IMR-90 (cell line): ENCODE measurements at regions not wholly inside any gene's neighbourhood (a gene's known extent, or its start where the extent isn't known, plus 50 kb on each side); places are given as distances from the start of the nearest gene placed in this dataset.

Experiments
- ATAC-seq: fragments of 200-7000 bp; cut with Tn5 transposase; 2 replicates; pipeline ENCODE4 v1.9.1; 2020; ENCODE audit warnings: low read depth, mild to moderate bottlenecking, moderate library complexity
- BruUV-seq: library from RNA; stranded (reverse); fragments of 400-500 nt; replicated peaks from 2 replicates; lab custom pipeline; 2021; lab: Mats Ljungman, UMichigan
- CTCF ChIA-PET: fragments of 300-600 bp; formaldehyde crosslinking; extraction: SDS; loops from one replicate; lab custom pipeline; 2021; ENCODE audit warnings: antibody characterized with exemption; lab: Yijun Ruan, JAX
- POLR2A ChIA-PET: fragments of 300-600 bp; sonication (Branson Sonifier 250); formaldehyde crosslinking; loops from one replicate; lab custom pipeline; 2022; ENCODE audit warnings: antibody characterized with exemption; ENCODE audit not compliant: unreplicated experiment; lab: Charles Lee
- DNase-seq: peaks from one replicate; pipeline ENCODE4 v3.0.0; 2013
- H2AFZ ChIP-seq: replicated peaks from 2 replicates; pipeline ENCODE3; 2013; ENCODE audit warnings: low read length, mild to moderate bottlenecking; ENCODE audit not compliant: poor library complexity
- H2AK5ac ChIP-seq: 2 replicates; pipeline ENCODE4 v1.6.1; 2013; ENCODE audit warnings: low read depth, low read length, inconsistent platforms
- H2AK9ac ChIP-seq: replicated peaks from 2 replicates; pipeline ENCODE3; 2013; ENCODE audit warnings: mild to moderate bottlenecking, low read depth, low read length, moderate library complexity; ENCODE audit not compliant: poor library complexity
- H2BK120ac ChIP-seq: 2 replicates; pipeline ENCODE4 v1.6.1; 2013; ENCODE audit warnings: low read depth, low read length, inconsistent platforms
- H2BK15ac ChIP-seq: 3 replicates; pipeline ENCODE4 v1.6.1; 2013; ENCODE audit warnings: low read depth, low read length, inconsistent platforms
- H2BK20ac ChIP-seq: 2 replicates; pipeline ENCODE4 v1.6.1; 2013; ENCODE audit warnings: low read depth, mild to moderate bottlenecking, inconsistent platforms, low read length, moderate library complexity
- H2BK5ac ChIP-seq: 2 replicates; pipeline ENCODE4 v1.6.1; 2013; ENCODE audit warnings: mild to moderate bottlenecking, low read depth, low read length, inconsistent platforms; ENCODE audit not compliant: poor library complexity, severe bottlenecking
- H3K14ac ChIP-seq: replicated peaks from 2 replicates; pipeline ENCODE4 v1.6.1; 2013; ENCODE audit warnings: low read depth, low read length, inconsistent platforms
- H3K18ac ChIP-seq: 2 replicates; pipeline ENCODE4 v1.6.1; 2013; ENCODE audit warnings: low read depth, low read length, control low read depth
- H3K23ac ChIP-seq: 2 replicates; pipeline ENCODE4 v1.6.1; 2013; ENCODE audit warnings: low read depth, low read length, inconsistent platforms
- H3K27ac ChIP-seq: 2 replicates; pipeline ENCODE4 v1.5.1; 2013; ENCODE audit warnings: mild to moderate bottlenecking, control low read depth, low read length; ENCODE audit not compliant: insufficient read depth
- H3K27me3 ChIP-seq: 2 replicates; pipeline ENCODE4 v1.6.1; 2013; ENCODE audit warnings: low read length; ENCODE audit not compliant: control insufficient read depth, insufficient read depth
- H3K36me3 ChIP-seq: 2 replicates; pipeline ENCODE4 v1.6.1; 2013; ENCODE audit warnings: low read length, mixed read lengths; ENCODE audit not compliant: control insufficient read depth, insufficient read depth
- H3K4ac ChIP-seq: 2 replicates; pipeline ENCODE4 v1.6.1; 2013; ENCODE audit warnings: low read depth, low read length, inconsistent platforms
- H3K4me1 ChIP-seq: 2 replicates; pipeline ENCODE4 v1.6.1; 2013; ENCODE audit warnings: low read length, mixed read lengths; ENCODE audit not compliant: control insufficient read depth, insufficient read depth
- H3K4me2 ChIP-seq: 2 replicates; pipeline ENCODE4 v1.6.1; 2013; ENCODE audit warnings: low read depth, mild to moderate bottlenecking, control low read depth, low read length, moderate library complexity
- H3K4me3 ChIP-seq: 2 replicates; pipeline ENCODE4 v1.5.1; 2013; ENCODE audit warnings: low read depth, mild to moderate bottlenecking, control low read depth, low read length, moderate library complexity; ENCODE audit not compliant: insufficient read depth
- H3K56ac ChIP-seq: 2 replicates; pipeline ENCODE4 v1.6.1; 2013; ENCODE audit warnings: low read length, inconsistent platforms; ENCODE audit not compliant: insufficient read depth; ENCODE audit errors: extremely low read depth
- H3K79me1 ChIP-seq, 2 experiments: 2 replicates each; pipeline ENCODE4 v1.6.1; 2013; ENCODE audit warnings: low read length in 2 of 2, inconsistent platforms in 1 of 2, low read depth in 1 of 2
- H3K9ac ChIP-seq: 2 replicates; pipeline ENCODE4 v1.6.1; 2013; ENCODE audit warnings: low read depth, low read length, control low read depth
- H3K9me1 ChIP-seq: 2 replicates; pipeline ENCODE4 v1.6.1; 2013; ENCODE audit warnings: low read length, inconsistent platforms; ENCODE audit not compliant: insufficient read depth
- H3K9me3 ChIP-seq: 2 replicates; pipeline ENCODE4 v1.6.1; 2013; ENCODE audit warnings: low read length; ENCODE audit not compliant: control insufficient read depth, insufficient read depth
- H4K20me1 ChIP-seq: 2 replicates; pipeline ENCODE4 v1.6.1; 2013; ENCODE audit warnings: low read length, inconsistent platforms; ENCODE audit not compliant: insufficient read depth
- H4K5ac ChIP-seq: 2 replicates; pipeline ENCODE4 v1.6.1; 2013; ENCODE audit warnings: mild to moderate bottlenecking, low read depth, low read length, control low read depth
- H4K8ac ChIP-seq, 2 experiments: 2 replicates each; pipeline ENCODE4 v1.6.1; 2013; ENCODE audit warnings: low read depth in 2 of 2, low read length in 2 of 2, control low read depth in 1 of 2, inconsistent platforms in 1 of 2
- H4K91ac ChIP-seq: 2 replicates; pipeline ENCODE4 v1.6.1; 2013; ENCODE audit warnings: low read depth, low read length, inconsistent platforms; ENCODE audit not compliant: insufficient read depth
- BHLHE40 ChIP-seq: fragments of 150-350 bp; IDR thresholded peaks from 2 replicates; pipeline ENCODE4 v1.6.1; 2016; ENCODE audit warnings: mild to moderate bottlenecking, low read depth, low read length
- CEBPB ChIP-seq: IDR thresholded peaks from 2 replicates; pipeline ENCODE4 v1.6.1; 2012; ENCODE audit warnings: low read depth, low read length, improper control_type of control experiment
- CHD1 ChIP-seq: IDR thresholded peaks from 2 replicates; pipeline ENCODE4 v1.6.1; 2012; ENCODE audit warnings: low read depth, low read length, improper control_type of control experiment
- CTCF ChIP-seq: conservative IDR thresholded peaks from 2 replicates; pipeline ENCODE4 v1.5.1; 2012; ENCODE audit warnings: mild to moderate bottlenecking, low read depth, low read length, improper control_type of control experiment
- ELK1 ChIP-seq: fragments of 150-350 bp; IDR thresholded peaks from 2 replicates; pipeline ENCODE4 v1.6.1; 2016; ENCODE audit warnings: low read depth, mild to moderate bottlenecking, low read length, moderate library complexity, borderline replicate concordance
- FOS ChIP-seq: fragments of 150-350 bp; IDR thresholded peaks from 2 replicates; pipeline ENCODE4 v1.6.1; 2016; ENCODE audit warnings: low read depth, low read length
- MAFK ChIP-seq: IDR thresholded peaks from 2 replicates; pipeline ENCODE4 v1.6.1; 2012; ENCODE audit warnings: low read depth, low read length, improper control_type of control experiment
- MAZ ChIP-seq: IDR thresholded peaks from 2 replicates; pipeline ENCODE4 v1.6.1; 2012; ENCODE audit warnings: low read depth, mild to moderate bottlenecking, low read length, improper control_type of control experiment, moderate library complexity, borderline replicate concordance
- MXI1 ChIP-seq: IDR thresholded peaks from 2 replicates; pipeline ENCODE4 v1.6.1; 2012; ENCODE audit warnings: low read depth, mild to moderate bottlenecking, low read length, moderate library complexity, borderline replicate concordance
- POLR2A ChIP-seq: IDR thresholded peaks from 2 replicates; pipeline ENCODE4 v1.6.1; 2012; ENCODE audit warnings: mild to moderate bottlenecking, low read depth, low read length
- RAD21 ChIP-seq: IDR thresholded peaks from 2 replicates; pipeline ENCODE4 v1.6.1; 2012; ENCODE audit warnings: low read length, improper control_type of control experiment
- RCOR1 ChIP-seq: IDR thresholded peaks from 2 replicates; pipeline ENCODE4 v1.6.1; 2012; ENCODE audit warnings: mild to moderate bottlenecking, low read length, improper control_type of control experiment; ENCODE audit not compliant: insufficient replicate concordance
- RFX5 ChIP-seq: IDR thresholded peaks from 2 replicates; pipeline ENCODE4 v1.8.0; 2012; ENCODE audit warnings: low read depth, mild to moderate bottlenecking, low read length, moderate library complexity
- USF2 ChIP-seq: fragments of 150-350 bp; IDR thresholded peaks from 2 replicates; pipeline ENCODE4 v1.6.1; 2017; ENCODE audit warnings: mild to moderate bottlenecking, antibody characterized with exemption, low read length, low read depth
- dilution Hi-C: fragments of 300-500 bp; cut with HindIII; formaldehyde crosslinking; loops from one replicate; pipeline ENCODE4 v1.14.3; 2018; ENCODE audit warnings: low sequenced_read_pairs; ENCODE audit not compliant: unreplicated experiment
- in situ Hi-C: fragments of 300-500 bp; cut with MboI; formaldehyde crosslinking; loops from 3 replicates; pipeline ENCODE4 v1.14.3; 2019; ENCODE audit warnings: low sequenced_read_pairs, inconsistent platforms, mixed read lengths
- intact Hi-C: fragments of 100-400 bp; cut with micrococcal nuclease; formaldehyde crosslinking; loops from 2 replicates; pipeline ENCODE4 v1.10.0; 2022

GRCh38 chr5:65081071-65081470 is 312.3 kb downstream of the CWC27 start:
- Histone ChIP-seq H3K4ac (no peak overlapping the region), H3K9me1 (no peaks in the 10 kb centered on the region), H3K56ac (no peak overlapping the region), H3K27me3 (no peaks in the 10 kb centered on the region), H3K4me2 (no peak overlapping the region), H3K18ac (no peak overlapping the region), H2BK15ac (no peak overlapping the region), H4K91ac (no peak overlapping the region), H2AK5ac (no peak overlapping the region), H4K5ac (no peak overlapping the region), H3K23ac (no peak overlapping the region), H3K79me1 (no peaks in the 10 kb centered on the region), H3K9ac (no peak overlapping the region), H3K4me3 (no peak overlapping the region), H4K20me1 (no peaks in the 10 kb centered on the region), H2BK5ac (no peak overlapping the region), H4K8ac (no peak overlapping the region), H3K14ac (no peak overlapping the region), H2BK20ac (no peak overlapping the region), H2AFZ (no peak overlapping the region), H2AK9ac (no peak overlapping the region), H3K36me3 (no peaks in the 10 kb centered on the region), H3K27ac (no peak overlapping the region), H3K4me1 (no peaks in the 10 kb centered on the region; the same call in 1 of the 2 replicates), H3K9me3 (no peaks in the 10 kb centered on the region), H2BK120ac (no peak overlapping the region)
- ChIA-PET POLR2A (no interaction called here), CTCF (interaction anchor here (0.7 kb wide), 1 partner anchor 22 kb away, joined by 3 read pairs; no protein-coding TSS in a partner anchor)
- no peak for TF ChIP-seq MAFK
- TF ChIP-seq POLR2A = no peak
- no peak for TF ChIP-seq RFX5
- TF ChIP-seq CEBPB = no peak
- TF ChIP-seq MAZ = no peak
- no peak for TF ChIP-seq CTCF
- no peak for TF ChIP-seq FOS
- no peak for TF ChIP-seq RAD21
- no peak for TF ChIP-seq CHD1
- no peak for TF ChIP-seq MXI1
- no peak for TF ChIP-seq BHLHE40
- TF ChIP-seq ELK1 = no peak
- TF ChIP-seq USF2 = no peak
- TF ChIP-seq RCOR1 = no peak
- ATAC-seq = no peak
- in situ Hi-C loops = no loop called here
- intact Hi-C loops = no loop called here
- BruUV-seq = no TSS peak
- dilution Hi-C loops = no loop called here
- DNase-seq = no peak
